ENCODE measurements at regions not wholly inside any gene's neighbourhood (a gene's known extent, or its start where the extent isn't known, plus 50 kb on each side); places are given as distances from the start of the nearest gene placed in this dataset.

- ChIA-PET CTCF (interaction anchor here (0.6 to 1.0 kb wide), 2 partner anchors 16 to 295 kb away, joined by 3 to 5 read pairs; no protein-coding TSS in a partner anchor), POLR2A (no interaction called here)
- H3K9ac ChIP-seq (replicated peaks; ENCODE audit: extremely low read depth, insufficient read depth, low read length): no peak overlapping the region
- DNase-seq (ENCODE audit: low read depth, low spot score) (no peak), FAIRE-seq (no peak)
- H3K27me3 ChIP-seq (ENCODE audit: control insufficient read depth in 2 of 2, insufficient read depth in 2 of 2, low read length in 2 of 2): no peaks in the 10 kb centered on the region
- no peak overlapping the region for H2AFZ ChIP-seq (ENCODE audit: low read depth, low read length)
- no peaks in the 10 kb centered on the region for H3K36me3 ChIP-seq (ENCODE audit: control insufficient read depth in 2 of 2, extremely low read depth in 1 of 2, insufficient read depth in 2 of 2, low read length in 2 of 2)
- no peaks in the 10 kb centered on the region for H3K9me3 ChIP-seq (replicated peaks; ENCODE audit: control insufficient read depth, insufficient read depth, low read length)
- no peak overlapping the region for H3K4me3 ChIP-seq (replicated peaks in 1 of 3; ENCODE audit: insufficient read depth in 1 of 3, low read depth in 1 of 3, low read length in 3 of 3)
- no peak overlapping the region for H3K4me2 ChIP-seq (ENCODE audit: insufficient read depth, low read length)
- intact Hi-C loops (cut with micrococcal nuclease) (no loop called here), dilution Hi-C loops (cut with MboI; ENCODE audit: extremely low pct_ligation_motif_present, low sequenced_read_pairs) (no loop called here)
- no peak overlapping the region for H3K27ac ChIP-seq (ENCODE audit: insufficient read depth, low read depth, low read length)
- H4K20me1 ChIP-seq (replicated peaks; ENCODE audit: control insufficient read depth, extremely low read depth, insufficient read depth, low read length): no peaks in the 10 kb centered on the region
- H3K9me1 ChIP-seq (replicated peaks; ENCODE audit: control insufficient read depth, extremely low read depth, insufficient read depth, low read length): no peaks in the 10 kb centered on the region
- H3K79me2 ChIP-seq (ENCODE audit: control insufficient read depth, insufficient read depth, low read length): no peaks in the 10 kb centered on the region
- no TSS peak for BruUV-seq (replicated peaks)
- TF ChIP-seq POLR2A (IDR thresholded peaks at IDR 0.05; ENCODE audit: low read depth, low read length) (no peak), MAX (IDR thresholded peaks at IDR 0.05; ENCODE audit: insufficient read depth, insufficient read length) (no peak), EZH2 (IDR thresholded peaks at IDR 0.05; ENCODE audit: borderline replicate concordance, low read depth, low read length, severe bottlenecking) (no peak), POLR2AphosphoS5 (IDR thresholded peaks at IDR 0.05; ENCODE audit: insufficient read depth, low read depth, low read length) (no peak), MYC (IDR thresholded peaks at IDR 0.05; ENCODE audit: low read depth, low read length) (no peak), GATA2 (IDR thresholded peaks at IDR 0.05; ENCODE audit: insufficient read depth, insufficient read length, low read depth, low read length) (no peak), JUN (IDR thresholded peaks at IDR 0.05; ENCODE audit: borderline replicate concordance, insufficient read depth, insufficient read length, low read depth) (no peak), FOS (IDR thresholded peaks at IDR 0.05; ENCODE audit: borderline replicate concordance, insufficient read depth, low read length) (no peak), CTCF (IDR thresholded peaks at IDR 0.05; ENCODE audit: extremely low read depth in 1 of 2, insufficient read depth in 1 of 2, low read depth in 1 of 2, low read length in 2 of 2) (no peak)
- H3K4me1 ChIP-seq (ENCODE audit: control insufficient read depth, extremely low read depth, insufficient read depth, low read length): no peaks in the 10 kb centered on the region
Measured at GRCh38 chr19:13573056-13573667, 66.9 kb upstream of the CACNA1A start.
